ENCODE measurements at regions not wholly inside any gene's neighbourhood (a gene's known extent, or its start where the extent isn't known, plus 50 kb on each side); places are given as distances from the start of the nearest gene placed in this dataset.
"Not testable (repeated sequence)": the region's sequence is repeated elsewhere in the genome, so short reads cannot be mapped to it uniquely, and the experiment has no call there.

DNA sequence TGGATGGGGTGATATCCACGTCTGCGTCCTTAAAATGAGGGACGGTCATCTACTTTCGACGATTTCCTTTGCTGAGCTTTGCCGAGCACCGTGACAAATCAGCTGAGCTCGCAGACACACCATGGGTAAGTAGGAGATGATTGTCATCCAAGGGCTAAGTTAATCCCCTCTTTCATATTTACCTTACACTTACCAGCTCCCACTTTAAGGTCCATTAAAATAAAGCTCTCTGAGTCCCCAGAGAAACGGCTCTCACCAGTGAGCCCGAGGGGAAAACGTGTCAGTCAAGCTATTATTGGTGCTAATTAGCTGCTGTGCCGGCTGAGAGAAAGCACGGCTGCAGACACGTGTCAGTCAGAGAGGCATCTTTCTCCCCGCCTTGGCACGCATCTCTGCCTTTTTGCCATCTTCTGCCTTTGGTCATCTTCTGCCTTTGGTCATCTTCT is 72.2 kb downstream of the CRLF2 start:
- DNase-seq (ENCODE audit: low read depth, low spot score), result no peak

DNA sequence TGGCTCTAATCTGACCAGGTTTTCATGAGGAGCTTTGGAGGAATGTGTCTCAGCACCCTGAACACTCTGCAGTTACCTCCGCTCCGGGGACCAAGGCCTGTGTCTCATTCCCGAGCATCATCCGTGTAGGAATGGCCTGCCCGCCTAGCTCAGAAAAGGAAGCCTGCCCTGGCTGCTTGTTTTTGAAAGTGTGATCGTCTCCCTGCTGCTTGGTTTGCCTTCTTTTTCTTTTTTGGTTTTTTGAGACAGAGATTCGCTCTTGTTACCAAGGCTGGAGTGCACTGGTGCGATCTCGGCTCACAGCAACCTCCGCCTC is 73.3 kb downstream of the CRLF2 start:
- no peak for DNase-seq (ENCODE audit: low read depth, low spot score)

DNA sequence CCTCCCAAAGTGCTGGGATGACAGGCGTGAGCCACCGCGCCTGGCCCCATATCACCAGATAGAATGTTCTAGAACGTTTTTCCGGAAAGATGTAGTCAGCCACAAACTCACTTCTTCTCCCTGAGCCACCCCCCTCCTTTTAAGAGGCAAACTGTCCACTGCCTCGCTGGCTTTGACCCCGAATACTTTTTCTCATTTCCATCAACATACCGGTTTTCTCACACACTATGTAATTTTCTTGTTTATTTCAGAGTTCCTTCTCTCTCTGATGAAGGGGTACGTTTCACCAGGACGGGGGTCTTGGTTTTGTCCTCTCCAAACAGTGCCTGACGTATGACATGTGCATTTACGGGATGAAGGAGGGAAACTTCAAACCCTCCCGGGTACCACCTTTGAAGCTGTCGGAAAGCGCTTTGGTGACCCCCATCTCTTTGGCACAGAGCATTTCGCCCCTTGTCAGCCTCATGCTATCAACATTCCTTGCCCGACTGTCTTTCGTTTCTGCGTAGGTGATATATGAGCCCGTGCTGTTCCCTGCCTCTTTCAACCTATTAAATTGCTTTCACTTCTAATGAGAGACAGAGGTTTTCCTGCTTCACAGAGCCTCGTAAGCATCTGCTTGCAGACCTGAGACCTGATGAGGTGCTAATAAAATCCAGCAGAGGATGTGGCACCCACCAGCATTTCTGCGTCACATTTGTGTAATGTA is 73.8 kb downstream of the CRLF2 start:
- DNase-seq (ENCODE audit: low read depth, low spot score), result no peak

DNA sequence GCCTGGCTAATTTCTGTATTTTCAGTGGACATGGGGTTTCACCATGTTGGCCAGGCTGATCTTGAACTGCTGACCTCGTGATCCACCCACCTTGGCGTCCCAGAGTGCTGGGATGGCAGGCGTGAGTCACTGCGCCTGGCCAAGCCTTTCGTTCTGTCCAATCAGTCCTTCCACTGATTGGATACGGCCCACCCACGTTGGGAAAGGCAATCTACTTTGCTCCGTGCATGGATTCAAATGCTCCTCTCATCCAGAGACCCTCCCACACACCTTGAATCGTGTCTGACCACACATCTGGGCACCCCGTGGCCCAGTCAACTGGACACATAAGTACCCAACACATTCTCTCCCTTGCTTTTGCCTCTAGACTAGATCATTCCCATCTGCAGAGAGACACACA is 74.9 kb downstream of the CRLF2 start:
- DNase-seq (ENCODE audit: low read depth, low spot score), result no peak

DNA sequence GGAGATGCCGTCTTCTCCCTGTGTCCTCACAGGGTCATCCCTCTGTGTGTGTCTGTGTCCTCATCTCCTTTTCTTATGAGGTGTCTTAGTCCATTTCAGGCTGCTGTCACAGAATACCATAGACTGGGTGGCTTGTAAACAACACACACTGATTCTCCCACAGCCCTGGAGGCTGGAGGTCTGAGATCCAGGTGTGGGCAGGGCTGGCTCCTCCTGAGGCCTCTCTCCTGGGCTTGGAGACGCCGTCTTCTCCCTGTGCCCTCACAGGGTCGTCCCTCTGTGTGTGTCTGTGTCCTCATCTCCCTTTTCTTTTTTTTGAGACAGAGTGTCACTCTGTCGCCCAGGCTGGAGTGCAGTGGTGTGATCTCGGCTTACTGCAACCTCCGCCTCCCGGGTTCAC is 75.9 kb downstream of the CRLF2 start:
- not testable (repeated sequence) for DNase-seq (ENCODE audit: low read depth, low spot score)

DNA sequence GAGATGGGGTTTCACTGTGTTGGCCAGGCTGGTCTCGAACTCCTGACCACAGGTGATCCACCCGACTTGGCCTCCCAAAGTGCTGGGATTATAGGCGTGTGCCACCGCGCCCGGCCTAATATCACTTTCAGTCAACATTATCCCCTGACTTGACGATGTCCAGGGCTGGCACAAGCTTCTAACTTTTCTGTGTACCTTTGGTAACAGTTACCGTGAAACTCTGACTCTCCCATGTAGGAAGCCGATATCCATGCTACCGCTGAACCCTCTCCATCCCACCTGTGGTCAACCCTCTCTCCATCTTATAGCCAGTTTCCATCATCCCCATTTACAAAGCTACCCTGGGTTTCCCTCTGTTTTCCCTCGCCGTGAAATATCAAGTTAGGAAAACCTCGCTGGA is 77.5 kb downstream of the CRLF2 start:
- DNase-seq (ENCODE audit: low read depth, low spot score), result no peak

DNA sequence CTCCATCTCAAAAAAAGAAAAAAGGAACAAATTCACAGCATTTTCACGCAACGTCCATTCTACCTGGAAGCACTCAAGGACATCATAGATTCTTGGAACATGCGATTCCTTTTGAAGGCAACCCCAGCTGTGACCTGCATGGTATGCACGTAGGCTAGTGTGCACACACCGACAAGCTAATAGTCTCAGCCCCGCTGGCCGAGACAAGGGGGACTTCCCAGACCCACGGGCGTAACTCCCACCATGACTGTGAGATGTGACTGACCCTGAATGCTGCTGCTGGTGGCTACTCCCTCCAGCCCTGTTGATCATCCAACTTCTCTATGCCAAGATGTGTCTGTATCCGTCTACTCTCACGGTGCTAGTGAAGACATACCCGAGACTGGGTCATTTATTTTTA is 78.3 kb downstream of the CRLF2 start:
- no peak for DNase-seq (ENCODE audit: low read depth, low spot score)

DNA sequence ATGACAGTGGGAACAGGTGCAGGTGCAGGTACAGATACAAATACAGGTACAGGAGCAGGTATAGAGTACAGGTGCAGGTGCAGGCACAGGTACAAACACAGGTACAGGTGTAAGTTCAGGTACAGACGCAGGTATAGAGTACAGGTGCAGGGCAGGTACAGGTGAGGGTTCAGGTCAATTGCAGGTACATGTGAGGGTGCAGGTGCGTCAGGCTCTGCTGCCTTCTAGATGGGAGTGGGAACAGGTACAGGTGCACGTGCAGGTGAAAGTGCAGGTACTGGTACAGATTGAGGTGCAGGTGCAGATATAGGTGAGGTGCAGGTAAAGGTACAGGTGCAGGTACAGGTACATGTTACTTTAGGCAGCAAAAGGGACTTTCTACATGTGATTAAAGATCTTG is 85.7 kb downstream of the CRLF2 start:
- DNase-seq (ENCODE audit: low read depth, low spot score), result no peak

DNA sequence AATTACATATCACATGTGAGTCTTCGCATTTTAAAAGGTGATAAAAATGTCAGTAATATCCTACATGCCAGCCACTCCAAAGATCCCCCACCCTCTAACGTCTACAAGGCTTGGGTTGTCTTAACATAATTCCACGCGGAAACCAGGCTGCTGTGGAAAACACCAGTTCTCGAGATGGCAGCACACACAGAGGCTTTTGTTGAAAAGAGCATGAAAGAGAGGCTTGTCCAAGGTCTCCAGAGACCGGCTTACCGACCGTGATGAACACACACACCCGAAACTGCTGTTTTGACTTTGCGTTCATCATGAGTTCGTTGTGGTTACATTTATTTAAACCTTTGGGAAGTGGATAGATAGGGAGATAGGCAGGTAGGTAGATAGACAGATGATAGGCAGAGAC is 87.9 kb downstream of the CRLF2 start:
- no peak for DNase-seq (ENCODE audit: low read depth, low spot score)

DNA sequence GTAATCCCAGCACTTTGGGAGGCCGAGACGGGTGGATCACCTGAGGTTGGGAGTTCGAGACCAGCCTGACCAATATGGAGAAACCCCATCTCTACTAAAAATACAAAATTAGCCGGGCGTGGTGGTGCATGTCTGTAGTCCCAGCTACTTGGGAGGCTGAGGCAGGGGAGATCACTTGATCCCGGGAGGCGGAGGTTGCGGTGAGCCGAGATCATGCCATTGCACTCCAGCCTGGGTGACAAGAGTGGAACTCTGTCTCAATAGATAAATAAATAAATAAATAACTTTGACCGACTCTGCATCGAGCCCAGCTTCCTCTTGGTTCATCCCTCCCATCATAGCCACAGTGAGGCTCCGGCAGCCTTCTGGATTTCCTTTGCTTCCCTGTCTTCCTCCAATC is 89.6 kb downstream of the CRLF2 start:
- not testable (repeated sequence) for DNase-seq (ENCODE audit: low read depth, low spot score)

DNA sequence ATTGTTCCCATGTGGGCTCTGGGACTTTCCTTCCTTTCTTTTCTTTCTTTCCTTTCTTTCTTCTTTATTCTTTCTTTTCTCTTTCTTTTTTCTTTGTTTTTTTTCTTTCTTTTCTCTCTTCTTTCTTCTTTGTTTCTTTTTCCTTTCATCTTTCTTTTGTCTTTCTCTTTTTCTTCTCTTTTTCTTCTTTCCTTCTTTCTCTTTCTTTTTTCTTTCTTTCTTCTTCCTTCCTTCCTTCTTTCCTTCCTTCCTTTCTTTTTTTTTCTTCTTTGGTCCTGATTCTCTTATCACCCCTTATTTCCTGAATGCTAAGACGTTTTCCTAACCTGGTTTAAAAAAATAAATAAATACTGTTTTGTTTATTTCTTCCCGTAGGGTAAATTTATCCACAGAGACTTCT is 93.2 kb downstream of the CRLF2 start:
- DNase-seq (ENCODE audit: low read depth, low spot score), result no peak

DNA sequence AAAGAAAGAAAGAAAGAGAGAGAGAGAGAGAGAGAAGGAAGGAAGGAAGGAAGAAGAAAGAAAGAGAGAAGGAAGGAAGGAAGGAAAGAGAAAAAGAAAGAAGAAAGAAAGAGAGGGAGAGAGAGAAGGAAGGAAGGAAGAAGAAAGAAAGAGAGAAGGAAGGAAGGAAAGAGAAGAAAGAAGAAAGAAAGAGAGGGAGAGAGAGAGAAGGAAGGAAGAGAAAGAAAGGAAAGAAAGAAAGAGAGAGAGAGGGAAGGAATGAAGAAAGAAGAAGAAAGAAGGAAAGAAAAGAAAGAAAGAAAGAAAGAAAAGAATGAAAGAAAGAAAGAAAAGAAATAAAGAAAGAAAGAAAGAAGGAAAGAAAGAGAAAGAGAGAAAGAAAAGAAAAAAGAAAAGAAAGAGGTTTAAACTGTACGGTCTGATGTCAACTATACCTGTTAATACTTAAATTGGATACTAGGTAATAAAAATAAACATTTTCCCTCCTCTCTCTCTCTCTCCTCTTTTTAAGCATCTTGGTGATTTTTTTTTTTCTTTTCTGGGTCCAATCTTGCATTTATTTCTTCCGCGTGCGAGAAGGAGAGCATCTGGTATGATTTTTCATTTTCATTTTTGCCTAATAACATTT is 93.8 kb downstream of the CRLF2 start:
- no peak for DNase-seq (ENCODE audit: low read depth, low spot score)

DNA sequence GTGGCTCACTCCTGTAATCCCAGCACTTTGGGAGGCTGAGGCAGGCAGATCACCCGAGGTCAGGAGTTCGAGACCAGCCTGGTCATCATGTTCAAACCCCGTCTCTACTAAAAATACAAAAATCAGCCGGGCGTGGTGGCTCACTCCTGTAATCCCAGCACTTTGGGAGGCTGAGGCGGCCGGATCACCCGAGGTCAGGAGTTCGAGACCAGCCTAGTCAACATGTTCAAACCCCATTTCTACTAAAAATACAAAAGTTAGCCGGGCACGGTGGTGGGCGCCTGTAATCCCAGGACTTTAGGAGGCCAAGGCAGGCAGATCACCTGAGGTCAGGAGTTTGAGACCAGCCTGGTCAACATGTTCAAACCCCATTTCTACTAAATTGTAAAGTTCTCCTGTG is 97.0 kb downstream of the CRLF2 start:
- DNase-seq (ENCODE audit: low read depth, low spot score), result not testable (repeated sequence)

DNA sequence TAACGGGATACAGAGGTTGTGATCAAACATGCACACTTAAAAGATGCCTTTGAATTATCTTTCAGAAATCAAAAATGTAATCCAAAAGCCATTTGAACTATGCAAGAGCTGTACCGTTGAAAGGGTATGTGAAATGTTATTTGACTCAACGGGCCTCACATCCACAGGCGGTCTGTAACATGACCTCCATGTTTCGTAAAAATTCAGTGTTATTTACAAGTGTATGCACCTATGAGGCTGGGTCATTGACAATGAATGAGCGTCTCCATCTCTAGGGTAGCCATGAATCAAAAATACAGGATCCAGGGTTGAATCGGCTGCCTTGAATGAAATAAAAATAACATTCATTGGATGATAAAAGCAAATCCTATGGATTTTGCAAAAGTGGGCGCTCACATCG is 100.1 kb downstream of the CRLF2 start:
- DNase-seq (ENCODE audit: low read depth, low spot score), result no peak

DNA sequence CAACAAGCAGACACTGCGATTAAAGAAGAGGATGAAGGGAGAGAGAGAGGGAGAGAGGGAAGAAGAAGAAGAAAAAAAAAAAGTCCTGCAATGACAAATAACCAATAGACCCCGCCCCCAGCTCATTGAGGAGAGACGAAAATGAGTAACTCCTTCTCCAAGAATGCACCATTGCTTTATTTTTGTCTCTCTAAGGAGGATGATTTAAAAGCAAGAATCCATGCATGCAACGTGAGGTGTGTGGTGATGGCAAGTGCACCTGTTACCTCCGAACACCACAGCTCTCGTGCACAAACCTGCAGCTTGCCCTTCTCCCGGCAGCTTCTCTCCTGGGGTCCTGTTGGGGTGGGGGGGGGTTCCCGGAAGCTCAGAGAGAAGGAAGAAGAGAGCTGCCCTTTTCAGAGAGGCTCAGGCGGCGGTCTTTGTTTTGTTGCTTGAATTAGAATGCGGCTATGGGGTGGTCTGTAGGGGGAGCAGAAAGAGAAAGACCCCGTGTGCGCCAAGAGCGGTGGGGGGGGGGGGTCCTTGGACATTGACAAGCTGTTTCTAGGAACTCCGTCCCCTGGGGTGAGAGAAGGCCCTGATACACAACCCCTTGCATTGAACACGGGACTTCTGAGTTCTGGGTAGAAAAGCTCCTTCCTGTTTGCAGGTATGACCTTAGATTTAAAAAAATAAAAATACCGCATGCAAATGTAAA is 100.7 kb downstream of the CRLF2 start:
- DNase-seq (ENCODE audit: low read depth, low spot score), result no peak

DNA sequence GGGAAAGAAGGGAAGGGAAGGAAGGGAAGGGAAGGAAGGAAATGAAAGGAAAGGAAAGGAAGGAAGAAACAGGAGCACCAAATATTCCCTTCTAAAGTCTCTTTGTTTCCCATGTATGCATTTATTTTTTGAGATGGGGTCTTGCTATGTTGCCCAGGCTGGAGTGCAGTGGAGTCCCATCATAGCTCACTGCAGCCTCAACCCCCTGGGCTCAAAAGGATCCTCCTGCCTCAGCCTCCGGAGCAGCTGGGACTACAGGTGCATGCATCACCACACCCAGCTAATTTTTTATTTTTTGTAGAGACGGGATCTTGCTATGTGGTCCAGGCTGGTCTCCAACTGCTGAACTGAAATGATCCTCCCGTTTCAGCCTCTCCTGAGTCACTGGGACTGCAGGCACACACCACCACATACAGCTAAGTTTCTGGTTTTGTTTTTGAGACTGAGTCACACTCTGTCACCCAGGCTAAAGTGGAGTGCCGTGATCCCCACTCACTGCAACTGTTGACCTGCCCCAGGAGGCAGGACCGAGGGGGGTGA is 102.8 kb downstream of the CRLF2 start:
- no peak for DNase-seq (ENCODE audit: low read depth, low spot score)

DNA sequence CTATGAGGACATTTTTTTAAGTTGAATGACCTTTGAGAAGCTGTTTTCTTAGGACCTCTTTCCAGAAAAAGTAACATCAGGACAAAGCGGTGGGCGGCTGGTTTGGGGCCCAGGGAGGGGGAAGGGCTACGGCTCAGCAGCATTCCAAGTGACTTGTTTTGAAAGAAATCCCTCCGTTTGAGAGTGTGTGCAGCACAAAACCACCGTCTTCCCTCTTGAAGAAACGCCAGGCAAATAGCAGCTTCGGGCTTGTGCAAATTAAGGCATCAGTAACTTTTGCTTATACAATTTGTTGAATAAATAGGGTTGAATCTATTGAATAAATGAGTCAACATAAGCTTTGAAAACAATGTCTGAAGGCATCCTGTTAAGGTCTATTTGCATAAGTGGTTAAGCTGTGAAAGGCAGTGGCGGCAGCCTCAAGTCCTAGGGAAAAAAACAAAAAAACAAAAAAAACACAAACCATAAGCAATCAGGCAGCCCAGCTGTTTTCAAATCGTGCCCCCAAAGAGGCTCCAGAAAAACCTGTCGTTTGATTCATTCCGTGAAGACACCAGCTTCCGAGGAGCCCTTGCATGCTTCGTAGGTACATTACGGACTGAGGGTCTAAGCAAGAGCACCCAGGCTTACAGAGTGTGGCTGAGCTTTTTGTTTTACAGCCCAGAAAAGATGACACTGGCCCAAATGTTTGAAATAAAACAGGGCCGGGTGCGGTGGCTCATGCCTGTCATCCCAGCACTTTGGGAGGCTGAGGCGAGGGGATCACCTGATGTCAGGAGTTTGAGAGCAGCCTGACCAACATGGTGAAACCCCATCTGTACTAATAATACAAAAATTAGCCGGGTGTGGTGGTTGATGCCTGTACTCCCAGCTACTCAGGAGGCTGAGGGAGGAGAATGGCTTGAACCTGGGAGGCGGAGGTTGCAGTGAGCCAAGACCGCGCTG is 103.7 kb downstream of the CRLF2 start:
- no peak for DNase-seq (ENCODE audit: low read depth, low spot score)

DNA sequence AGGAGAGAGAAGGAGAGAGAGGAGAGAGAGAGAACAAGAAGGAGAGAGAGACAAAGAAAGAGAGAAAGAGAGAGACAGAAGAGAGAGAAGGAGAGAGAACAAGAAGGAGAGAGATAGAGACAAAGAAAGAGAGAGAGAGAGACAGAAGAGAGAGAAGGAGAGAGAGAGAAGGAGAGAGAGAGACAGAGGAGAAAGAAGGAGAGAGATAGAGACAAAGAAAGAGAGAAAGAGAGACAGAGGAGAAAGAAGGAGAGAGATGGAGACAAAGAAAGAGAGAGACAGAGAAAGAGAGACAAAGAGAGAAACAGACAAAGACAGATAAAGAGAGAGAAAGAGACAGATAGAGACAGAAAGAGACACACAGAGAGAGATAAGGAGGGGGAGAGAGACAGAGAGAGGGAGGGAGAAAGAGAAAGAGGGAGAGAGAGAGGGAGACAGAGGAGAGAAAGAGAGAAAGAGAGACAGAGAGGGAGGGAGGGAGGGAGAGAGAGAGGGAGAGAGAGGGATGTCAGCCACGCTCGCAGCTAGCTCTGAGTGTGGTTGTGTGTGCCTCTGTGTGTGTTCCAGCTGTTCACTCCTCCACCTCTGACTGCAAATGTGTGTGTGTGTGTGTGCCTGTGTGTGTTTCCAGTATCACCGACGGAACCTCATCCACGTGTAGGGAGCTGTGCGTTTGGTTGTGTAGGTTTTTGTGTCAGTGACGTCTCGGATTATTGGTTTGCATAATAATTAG is 105.8 kb downstream of the CRLF2 start:
- DNase-seq (ENCODE audit: low read depth, low spot score), result no peak

DNA sequence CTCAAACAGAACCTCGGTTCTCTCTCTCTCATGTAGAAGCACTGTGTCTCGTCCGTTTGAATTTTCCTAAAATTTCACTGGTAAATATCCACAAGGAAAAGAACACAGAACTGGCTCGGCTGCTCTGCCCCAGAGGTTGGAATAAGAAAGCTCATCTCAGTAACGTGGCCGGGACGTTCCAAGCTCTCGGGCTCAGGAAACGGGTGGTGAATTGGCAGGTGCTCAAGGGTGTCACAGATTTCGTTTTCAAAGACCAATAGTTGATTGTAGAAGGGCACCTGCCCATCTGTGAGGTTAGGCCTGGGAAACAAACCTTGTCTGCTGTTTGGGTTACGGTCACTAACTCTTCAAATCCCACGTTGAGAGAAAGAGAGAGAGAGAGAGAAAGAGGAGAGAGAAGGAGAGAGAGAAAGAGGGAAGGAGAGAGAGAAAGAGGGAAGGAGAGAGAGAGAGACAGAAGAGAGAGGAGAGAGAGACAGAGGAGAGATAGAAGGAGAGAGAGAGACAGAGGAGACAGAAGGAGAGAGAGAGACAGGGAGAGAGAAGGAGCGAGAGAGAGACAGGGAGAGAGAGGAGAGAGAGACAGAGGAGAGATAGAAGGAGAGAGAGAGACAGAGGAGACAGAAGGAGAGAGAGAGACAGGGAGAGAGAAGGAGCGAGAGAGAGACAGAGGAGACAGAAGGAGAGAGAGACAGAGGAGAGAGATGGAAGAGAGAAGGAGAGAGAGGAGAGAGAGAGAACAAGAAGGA is 106.6 kb downstream of the CRLF2 start:
- DNase-seq (ENCODE audit: low read depth, low spot score), result no peak

DNA sequence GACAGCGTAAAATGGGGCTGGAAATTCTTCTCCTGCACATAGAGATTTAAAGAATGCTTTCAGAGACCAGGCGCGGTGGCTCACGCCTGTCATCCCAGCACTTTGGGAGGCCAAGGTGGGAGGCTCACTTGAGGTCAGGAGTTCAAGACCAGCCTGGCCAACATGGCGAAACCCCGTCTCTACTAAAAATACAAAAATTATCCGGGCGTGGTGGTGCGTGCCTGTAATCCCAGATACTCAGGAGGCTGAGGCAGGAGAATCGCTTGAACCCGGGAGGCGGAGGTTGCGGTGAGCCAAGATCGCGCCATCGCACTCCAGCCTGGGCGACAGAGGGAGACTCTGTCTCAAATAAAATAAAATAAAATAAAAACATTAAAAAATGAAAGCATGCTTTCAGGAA is 107.4 kb downstream of the CRLF2 start:
- not testable (repeated sequence) for DNase-seq (ENCODE audit: low read depth, low spot score)

Measured in smooth muscle cell of the brain vasculature (primary cell).